ENCODE measurements at regions not wholly inside any gene's neighbourhood (a gene's known extent, or its start where the extent isn't known, plus 50 kb on each side); places are given as distances from the start of the nearest gene placed in this dataset.

DNA sequence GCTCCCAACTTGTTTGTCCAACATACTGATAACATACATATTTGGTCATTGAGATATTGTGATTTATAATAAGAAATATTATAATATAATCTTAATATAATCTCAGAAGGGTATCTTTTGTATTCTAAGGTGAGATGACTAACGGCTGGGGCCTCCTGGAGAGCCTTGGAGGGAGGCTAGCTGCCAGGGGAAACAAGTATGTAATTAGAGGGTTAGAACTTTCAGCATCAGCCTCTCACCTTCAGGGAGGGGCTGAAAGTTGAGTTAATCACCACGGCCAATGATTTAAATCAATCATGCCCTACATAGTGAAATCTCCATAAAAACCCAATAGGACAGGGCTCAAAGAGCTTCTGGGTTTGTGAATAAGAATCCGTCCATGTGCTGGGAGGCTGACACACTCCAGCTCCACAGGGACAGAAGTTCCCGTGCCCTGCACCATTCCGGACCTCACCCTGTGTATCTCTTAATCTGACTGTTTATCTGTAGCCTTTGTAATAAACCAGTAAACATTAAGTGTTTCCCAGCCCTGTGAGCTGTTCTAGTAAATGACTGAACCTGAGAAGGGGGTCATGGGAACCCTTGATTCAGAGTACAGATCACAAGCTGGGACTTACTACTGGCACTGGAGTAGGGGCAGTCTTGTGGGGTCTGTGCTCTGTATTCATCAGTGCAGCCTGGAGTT, 86.3 kb upstream of the STEAP1B start:
- DNase-seq, result peak; percentile 16

DNA sequence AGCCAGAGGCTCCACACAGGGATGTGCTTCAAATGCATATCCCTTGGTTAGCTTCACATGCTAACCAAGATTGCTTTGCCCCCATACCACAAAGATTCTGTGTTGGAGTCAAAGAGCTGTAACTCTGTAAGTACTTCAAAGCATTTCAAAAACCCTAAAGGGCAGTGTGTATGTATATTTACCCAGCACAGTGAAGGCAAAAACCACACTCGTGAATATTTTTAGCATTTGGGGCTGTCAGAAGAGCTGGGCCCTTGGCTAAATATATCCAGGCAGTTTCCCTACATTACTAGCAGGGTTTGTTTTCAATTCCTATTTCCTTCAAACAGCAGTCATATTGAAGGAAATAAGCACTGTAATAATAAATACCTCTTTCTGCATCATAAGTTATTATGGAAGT, 84.2 kb upstream of the STEAP1B start:
- DNase-seq, result no peak

DNA sequence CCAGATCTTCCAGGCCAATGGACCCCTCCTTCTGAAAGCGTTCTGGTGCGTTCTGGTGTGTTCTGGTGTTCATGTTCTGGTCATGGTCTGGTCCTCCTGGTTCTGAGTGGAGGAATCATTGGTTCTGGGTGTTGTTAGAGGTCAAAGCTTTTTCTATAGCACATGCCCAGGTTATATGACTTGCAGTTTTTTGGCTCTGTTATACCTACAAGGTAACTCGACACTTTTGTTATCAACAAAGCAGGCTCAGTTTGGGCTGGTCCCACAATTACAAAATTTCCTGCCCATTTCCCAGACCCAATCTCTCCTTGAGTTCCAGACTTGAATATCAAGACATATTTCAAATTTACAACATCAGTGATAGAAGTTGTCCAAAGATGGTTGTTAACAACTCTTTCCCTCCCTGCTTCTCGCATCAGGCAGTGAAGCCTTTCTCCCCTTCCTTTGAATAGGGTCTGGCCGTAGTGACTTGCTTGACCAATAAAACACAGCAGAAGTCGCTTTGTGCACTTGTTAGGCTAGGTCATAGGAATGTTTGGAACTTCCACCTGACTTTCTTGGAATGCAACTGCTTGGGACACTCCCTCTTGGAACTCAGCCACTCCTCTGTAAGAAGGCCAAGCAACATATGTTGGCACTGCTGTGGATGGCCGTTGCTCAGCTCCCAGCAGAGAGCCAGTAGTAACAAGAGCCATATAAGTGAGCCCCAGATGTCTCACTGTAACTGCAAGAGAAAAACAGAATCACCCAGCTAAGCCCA, 83.1 kb upstream of the STEAP1B start:
- DNase-seq, result no peak

DNA sequence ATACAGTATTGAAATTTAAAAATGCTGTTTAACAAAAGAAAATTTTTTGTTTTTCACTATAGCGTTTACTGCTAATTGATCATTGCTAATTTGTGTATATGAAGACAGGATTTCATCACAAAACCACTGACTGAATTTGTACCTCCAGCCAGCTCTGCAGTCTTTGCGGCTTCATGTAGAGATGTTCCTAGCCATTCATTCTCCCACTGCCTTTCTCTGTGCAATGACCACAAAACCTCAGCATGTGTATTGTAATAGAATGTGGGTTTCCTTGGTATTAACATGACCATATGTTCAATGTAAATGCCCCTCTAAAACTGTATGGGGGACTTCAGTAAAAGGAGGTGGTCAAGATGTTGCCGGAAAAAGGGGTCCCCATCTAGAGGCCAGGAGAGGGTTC, 81.1 kb upstream of the STEAP1B start:
- peak; percentile 29 for DNase-seq

DNA sequence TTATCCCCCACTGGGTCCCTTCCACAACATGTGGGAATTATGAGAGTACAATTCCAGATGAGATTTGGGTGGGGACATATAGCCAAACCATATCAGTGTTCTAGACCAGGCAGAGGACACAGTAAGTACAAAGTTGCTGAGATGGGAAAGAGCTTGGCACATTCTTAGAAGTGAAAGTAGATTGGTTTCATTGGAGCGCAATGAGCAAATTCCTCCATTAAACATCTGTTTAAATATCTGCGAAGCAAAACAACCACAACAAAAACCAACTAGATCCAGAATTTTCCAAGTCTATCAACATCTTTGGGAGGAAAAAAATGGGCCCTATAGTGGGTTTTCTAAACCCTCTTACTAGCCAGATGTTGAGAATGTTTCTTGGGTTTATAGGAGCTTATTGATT, 80.0 kb upstream of the STEAP1B start:
- no peak for DNase-seq

DNA sequence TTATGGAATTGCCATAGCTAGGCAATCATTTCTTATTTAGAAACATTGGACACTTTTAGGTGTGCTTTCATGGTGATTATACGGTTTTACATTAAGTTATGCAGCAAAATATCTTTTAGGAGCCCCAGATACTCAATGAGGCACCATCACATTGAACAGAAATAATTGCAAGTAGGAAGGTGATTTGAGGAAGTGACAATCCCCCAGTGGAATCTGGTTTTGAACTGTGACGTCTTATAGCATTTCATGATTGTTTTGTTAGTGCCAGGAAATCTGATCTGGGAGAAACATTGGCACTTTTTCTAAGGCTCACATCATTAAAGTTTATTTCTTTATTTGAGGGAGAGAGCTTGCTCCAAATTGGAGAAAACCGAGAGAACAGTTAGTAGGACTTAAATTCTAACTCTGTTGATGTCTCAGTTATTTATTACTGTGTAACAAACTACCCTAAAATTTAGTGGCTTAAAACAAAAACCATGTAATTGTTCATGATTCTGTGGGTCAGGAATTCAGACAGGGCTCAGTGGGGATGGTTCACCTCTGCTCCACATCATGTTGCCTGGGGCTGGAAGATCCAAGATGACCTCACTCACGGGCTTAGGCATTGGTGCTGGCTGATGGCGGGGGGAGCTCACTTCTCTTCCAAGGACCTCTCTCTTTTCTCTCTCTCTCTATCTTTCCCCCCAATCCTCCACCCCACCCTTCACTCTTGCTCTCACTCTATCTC, 78.2 kb upstream of the STEAP1B start:
- no peak for DNase-seq

DNA sequence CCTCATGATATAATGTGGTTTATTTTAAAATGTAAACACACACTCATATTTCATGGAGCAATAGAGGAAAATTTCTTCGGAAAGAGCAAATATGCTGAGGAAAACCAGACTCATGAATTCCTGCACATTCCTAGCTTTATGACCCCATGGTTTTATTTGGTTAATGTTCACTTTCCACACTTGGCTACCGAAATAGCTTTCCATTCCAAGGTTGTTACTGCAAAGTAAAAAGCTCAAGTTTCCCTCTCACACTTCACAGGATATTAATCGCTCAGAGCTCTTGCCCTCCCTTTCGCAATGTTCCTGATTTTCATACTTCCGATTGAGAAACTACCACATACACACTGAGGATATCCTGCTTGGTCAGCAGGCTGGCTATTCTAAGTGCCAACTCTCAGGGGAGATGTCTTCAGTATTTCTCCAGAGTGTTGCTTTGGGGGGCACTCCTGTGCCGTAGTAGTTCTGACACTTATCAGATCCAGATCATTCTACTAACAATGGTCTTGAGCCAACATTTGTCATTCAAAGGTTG, 77.5 kb upstream of the STEAP1B start:
- DNase-seq, result no peak

DNA sequence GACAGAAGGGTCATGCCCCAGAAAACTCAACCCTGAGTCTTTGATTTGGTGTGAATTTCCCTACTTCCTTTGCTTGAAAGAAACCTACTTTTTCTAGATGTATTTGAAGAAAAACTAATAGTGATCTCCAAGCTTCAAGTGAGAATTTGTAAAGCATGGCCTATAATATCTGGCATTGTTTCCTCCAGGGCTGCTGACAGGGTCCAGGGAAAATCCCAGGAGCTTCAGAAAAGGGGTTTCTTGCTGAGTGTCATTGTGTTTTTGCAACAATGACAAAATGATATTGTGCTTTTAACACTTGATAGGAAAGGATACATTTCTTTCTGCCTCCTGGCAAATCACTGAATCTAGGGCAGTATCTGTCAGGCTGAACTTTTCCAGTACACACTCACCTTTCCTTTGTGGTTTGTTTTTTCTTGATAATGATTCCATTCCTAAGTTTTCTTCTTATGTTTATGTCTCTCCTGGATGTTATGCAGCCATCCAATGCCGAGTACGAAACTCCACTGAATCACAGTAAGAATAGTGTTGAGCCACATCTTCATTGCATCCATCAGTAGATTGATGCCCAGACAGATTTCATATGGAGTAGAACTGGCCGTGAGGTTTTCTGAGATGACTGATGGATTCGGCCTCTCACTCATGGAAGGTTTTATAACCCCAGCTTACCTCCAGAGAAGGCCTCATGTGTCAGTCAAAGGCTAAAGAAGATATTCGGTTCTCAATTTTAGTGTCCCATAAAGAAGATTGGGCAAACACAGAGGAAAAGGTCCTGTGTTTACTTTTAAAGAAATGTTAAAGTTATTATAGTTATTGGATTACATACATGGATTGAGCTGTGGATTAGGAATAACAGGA, 76.9 kb upstream of the STEAP1B start:
- no peak for DNase-seq

DNA sequence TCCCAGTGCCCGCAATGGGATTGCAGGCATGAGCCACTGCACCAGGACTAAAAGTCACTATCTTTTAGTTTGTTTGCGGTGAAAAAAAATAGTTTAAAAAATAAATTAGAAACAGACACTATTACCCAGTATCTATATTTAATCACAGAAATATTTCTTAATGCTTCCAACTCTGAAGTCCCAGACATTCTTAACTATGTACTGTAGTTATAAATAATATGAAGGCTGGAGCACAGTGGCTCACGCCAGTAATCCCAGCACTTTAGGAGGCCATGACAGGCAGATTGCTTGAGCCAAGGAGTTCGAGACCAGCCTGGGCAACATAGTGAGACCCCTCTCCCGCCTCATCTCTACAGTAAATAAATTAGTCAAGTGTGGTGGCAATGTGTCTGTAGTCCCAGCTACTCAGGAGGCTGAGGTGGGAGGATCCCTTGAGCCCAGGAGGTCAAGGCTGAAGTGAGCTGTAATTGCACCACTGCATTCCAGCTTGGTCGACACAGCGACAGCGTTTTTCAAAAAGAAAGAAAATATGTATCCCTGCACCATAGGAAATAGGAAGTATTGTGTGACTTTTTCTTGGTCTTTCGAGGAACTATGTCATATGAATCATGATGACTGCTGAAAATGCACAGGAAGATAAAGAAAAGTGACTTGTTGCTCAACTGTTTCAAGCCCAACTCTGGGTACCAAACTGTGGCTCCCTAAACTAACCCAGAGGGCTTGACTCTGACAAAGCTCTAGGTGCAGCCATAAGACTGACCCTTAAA, 74.9 kb upstream of the STEAP1B start:
- DNase-seq, result no peak

DNA sequence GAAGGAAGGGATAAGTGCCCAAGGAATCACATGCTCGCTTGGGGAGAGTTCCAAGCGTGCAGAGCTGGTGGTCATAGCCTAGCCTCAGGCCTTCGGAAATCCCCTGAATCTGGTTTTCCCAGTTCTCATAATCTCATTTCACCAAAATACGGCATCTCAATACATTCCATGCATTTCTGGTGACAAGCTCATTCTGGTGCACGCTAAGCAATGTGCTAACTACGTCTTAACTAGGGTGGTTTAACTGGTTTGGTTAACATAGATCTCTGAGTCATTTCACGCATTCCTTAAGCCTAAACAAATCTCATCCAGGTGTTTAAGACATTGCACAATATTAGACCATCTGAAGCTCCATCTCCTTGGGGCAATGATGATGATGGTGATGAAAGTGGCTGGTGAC, 72.9 kb upstream of the STEAP1B start:
- no peak for DNase-seq

DNA sequence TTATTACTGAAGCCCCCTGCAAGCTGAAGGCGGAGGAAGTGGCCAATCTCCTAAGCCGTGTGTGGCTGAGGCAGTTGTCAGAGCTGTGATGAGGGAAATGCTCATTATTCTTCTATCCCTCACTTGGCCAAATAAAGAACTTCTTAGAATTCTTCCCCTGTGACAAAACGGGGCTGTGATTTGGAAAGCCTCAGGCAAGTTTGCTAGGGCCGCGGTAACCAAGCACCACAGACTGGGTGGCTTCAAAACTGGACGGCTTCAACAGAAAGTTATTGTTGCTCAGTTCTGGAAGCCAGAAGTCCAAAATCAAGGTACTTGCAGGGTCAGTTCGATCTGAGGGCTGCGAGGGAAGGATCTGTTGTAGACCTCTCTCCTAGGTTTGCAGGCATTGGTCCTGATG, 72.3 kb upstream of the STEAP1B start:
- no peak for DNase-seq

DNA sequence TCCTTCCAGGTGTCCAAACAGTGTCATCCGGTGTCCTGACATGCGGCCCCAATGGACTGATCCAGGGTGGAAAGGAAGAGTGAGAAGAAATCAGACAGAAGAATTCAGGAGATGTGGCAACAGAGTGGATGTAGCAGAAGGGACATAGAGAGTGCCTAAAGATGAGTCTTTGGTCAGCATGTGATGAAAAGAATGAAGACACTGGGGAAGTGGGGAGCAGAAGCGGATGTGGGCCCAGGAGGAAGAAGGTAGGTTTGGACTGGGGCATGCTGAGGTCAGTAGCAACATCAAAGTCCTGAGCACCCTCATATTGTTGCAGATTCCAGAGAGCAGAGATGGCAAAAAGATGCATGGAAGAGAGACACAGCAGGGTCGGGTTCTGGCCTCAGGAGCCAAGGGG, 71.8 kb upstream of the STEAP1B start:
- DNase-seq, result no peak

DNA sequence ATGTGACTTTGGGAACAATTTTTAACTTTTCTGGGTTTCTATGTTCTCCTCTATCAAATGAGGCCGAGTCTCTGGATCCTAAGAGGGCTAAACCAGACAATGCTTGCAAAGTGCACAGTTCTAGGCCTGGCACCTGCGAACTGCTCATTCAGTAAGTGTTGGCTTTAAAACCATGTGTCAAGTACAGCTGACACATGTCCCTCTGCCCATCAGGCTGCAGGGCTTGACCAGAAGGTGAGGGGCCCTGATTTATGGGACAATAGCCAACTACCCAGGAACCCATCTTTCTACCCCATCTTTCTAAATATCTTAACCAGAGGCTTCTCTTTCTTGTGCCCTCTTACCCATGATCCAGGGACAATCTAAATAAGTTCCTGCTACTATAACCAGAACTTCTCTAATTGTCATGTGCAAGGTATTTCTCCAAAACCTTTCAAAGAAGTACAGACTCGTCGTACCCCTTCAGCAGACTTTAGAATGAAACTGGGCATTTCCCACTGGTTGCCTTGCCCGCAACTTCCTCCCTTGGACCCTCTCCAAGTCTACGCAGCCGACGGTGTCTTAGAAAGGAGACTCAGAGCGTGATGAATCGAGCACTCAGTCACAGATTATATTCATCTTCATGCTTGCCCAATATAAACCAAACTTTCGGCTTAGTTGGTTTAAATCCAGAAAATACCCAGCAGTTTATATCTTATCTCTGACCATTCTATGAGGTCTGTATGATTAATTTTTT, 69.8 kb upstream of the STEAP1B start:
- no peak for DNase-seq

DNA sequence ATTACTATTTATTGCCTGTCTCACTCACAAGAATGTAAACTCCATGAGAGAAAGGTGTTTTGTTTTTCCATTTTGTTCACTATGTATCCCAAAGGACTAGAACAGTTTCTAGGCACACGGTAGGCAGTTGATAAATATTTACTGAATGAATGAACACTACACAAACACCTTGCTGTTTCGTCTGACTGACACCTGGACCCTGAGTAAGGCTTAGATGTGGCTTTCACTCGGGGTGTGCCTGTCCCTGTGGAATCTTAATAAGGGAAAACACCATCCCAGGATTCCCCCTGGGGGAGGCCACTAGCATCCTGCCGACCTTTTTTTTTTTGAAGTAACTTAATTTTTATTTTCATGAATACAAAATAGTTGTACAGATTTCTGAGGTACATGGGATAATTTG, 66.6 kb upstream of the STEAP1B start:
- DNase-seq, result no peak

DNA sequence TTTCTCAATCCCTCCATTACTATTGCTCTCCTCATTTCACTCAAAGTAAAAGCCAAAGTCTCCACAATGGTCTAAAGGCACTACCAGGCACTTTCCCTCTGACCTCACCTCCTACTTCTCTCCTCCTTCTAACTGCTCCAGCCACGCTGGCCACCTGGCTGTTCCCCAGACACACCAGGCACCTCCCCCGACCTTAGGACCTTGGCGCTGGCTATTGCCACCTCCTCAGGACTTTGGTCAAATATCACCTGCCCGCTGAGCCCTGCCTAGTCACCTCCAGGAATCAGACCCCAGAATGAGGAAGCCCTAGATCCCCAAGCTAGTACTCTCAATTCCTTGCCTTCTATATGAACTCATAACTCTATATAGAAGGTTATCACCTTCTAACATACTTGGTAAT, 66.2 kb upstream of the STEAP1B start:
- DNase-seq, result no peak

DNA sequence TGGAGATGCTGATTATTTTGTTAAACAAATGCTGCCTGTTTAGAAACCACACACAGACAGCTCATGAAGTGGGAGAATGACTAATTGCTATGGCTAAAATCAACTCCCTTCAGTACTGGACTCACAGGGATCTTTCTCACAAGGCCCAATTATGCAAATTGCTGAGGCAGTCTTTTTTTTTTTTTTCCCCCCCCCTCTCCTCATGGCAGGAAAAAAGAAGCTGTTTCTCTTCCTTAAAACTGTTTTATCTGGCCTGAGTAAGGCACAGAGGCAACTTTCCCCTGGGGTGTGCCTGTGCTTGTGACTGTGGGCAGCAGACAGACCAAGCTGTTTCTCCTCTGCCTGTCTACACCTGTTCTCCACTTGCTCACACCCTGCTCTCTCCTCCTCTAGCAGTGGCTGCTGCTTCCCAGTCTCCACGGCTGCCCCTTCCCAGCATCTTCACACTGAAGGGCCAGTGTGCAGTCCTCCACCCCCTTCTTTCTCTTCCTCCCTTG, 65.4 kb upstream of the STEAP1B start:
- DNase-seq, result peak; percentile 40

DNA sequence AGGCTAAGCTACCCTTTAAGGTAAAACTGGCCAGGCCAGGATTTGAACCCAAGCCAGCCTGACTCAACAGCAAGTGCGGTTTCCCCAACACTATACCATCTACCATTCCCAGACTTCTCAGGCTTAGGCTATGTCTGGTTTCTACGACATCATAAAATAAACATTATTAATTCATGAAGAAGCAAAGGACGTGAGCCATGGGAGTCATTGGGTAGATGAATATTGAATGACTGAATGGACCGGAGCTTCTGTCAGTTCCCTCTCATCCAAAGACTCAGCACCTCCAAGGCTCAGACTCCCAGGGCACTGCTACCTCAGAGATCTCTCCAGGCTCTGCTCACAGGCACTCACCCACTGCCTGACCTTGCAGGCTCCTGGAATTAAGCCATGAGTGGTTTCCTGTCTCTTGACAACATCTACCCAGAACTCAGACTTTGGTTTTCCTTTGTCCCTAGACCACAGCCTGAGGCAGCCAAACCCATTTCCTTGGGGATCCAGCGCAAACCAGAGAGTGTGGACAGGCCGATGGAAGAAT, 64.6 kb upstream of the STEAP1B start:
- DNase-seq, result peak; percentile 42

DNA sequence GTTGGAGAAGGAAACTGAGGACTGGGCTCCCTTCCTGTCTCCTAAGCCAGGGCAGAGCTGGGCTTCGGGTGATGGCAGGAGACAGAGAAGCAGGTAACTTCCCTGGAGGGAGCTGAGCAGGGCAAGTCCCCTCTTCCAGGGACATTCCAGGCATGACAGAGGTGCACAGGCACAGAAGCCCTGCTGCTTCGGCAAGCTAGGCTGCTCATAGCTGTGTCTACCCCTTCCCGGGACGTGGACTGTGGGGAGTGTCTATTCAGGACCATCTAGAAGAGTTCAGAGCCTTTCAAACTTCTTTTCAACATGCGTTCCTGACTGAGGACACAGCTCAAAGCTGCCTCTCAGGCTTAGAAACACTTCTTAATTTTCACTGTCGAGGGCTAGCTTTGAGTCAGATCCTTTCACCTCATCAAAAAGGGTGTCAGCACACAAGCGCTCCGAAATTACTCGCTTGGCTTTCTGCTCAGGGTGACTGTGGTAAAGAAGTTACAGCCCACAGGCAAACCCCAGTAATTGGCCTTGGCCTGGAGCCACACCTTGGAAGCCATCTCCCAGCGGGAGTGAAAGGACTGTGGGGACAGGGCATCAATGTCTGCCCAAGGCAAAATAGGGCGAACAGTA, 63.7 kb upstream of the STEAP1B start:
- DNase-seq, result peak; percentile 86

DNA sequence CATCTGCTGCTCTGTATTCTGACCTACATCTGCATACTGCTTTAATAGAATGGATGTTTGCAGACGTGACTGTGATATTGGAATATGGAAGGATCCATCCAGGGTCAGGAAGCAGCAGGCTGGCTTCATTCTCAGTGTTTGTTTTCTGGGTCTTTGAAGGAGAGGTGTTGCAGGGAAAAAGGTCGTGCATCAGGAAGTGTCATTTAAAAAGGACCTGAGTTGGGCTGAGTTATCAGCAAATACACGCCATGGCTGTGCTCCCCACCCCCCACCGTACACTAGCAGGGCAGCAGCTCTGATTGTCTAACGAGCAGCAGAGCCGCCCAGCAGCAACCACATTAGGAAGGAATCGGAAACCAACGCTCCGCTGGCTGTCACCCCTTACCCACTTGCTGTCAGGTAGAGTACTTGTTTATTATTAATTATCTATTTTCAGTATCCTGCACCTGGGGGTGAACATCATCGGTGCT, 63.1 kb upstream of the STEAP1B start:
- DNase-seq, result peak; percentile 50
